Ishikawa (cell line): ENCODE measurements at regions not wholly inside any gene's neighbourhood (a gene's known extent, or its start where the extent isn't known, plus 50 kb on each side); places are given as distances from the start of the nearest gene placed in this dataset.

ENCODE experiments used
- CEBPB ChIP-seq: IDR thresholded peaks from 2 replicates; pipeline ENCODE4 v1.6.1; 2012
- CREB1 ChIP-seq: IDR thresholded peaks from 2 replicates; pipeline ENCODE4 v1.6.1; 2012; ENCODE audit warnings: low read depth
- EGR1 ChIP-seq: IDR thresholded peaks from 2 replicates; pipeline ENCODE4 v1.6.1; 2012
- EP300 ChIP-seq: IDR thresholded peaks from 2 replicates; pipeline ENCODE4 v1.6.1; 2012; ENCODE audit warnings: borderline replicate concordance
- FOXM1 ChIP-seq: IDR thresholded peaks from 2 replicates; pipeline ENCODE4 v1.6.1; 2012; ENCODE audit warnings: low read depth, borderline replicate concordance
- NFIC ChIP-seq: IDR thresholded peaks from 2 replicates; pipeline ENCODE4 v1.6.1; 2012
- RAD21 ChIP-seq: IDR thresholded peaks from 2 replicates; pipeline ENCODE4 v1.6.1; 2012; ENCODE audit warnings: low read depth
- TAF1 ChIP-seq: IDR thresholded peaks from 2 replicates; pipeline ENCODE4 v1.6.1; 2012; ENCODE audit warnings: low read depth, mild to moderate bottlenecking
- TCF12 ChIP-seq: IDR thresholded peaks from 2 replicates; pipeline ENCODE4 v1.6.1; 2012; ENCODE audit warnings: low read depth
- TEAD4 ChIP-seq: IDR thresholded peaks from 2 replicates; pipeline ENCODE4 v1.6.1; 2012
- YY1 ChIP-seq: IDR thresholded peaks from 2 replicates; pipeline ENCODE4 v1.6.1; 2012; ENCODE audit warnings: low read depth
- TF ChIP-seq, protein P1 (sequence below): IDR thresholded peaks from 2 replicates; pipeline ENCODE4 v1.6.1; 2012; ENCODE audit warnings: low read depth, mild to moderate bottlenecking
- TF ChIP-seq, protein P2 (sequence below): IDR thresholded peaks from 2 replicates; pipeline ENCODE4 v1.6.1; 2012
- TF ChIP-seq, protein P3 (sequence below): IDR thresholded peaks from 2 replicates; pipeline ENCODE4 v1.6.1; 2012

GRCh38 chr16:55002419-55002818, 71.8 kb downstream of the IRX5 start:
- TF ChIP-seq RAD21 (no peak), NFIC (no peak), EP300 (no peak), TAF1 (no peak), YY1 (no peak), FOXM1 (no peak), EGR1 (no peak), CEBPB (no peak), TCF12 (no peak), TEAD4 (no peak), CREB1 (no peak)
- TF ChIP-seq, protein P1, sequence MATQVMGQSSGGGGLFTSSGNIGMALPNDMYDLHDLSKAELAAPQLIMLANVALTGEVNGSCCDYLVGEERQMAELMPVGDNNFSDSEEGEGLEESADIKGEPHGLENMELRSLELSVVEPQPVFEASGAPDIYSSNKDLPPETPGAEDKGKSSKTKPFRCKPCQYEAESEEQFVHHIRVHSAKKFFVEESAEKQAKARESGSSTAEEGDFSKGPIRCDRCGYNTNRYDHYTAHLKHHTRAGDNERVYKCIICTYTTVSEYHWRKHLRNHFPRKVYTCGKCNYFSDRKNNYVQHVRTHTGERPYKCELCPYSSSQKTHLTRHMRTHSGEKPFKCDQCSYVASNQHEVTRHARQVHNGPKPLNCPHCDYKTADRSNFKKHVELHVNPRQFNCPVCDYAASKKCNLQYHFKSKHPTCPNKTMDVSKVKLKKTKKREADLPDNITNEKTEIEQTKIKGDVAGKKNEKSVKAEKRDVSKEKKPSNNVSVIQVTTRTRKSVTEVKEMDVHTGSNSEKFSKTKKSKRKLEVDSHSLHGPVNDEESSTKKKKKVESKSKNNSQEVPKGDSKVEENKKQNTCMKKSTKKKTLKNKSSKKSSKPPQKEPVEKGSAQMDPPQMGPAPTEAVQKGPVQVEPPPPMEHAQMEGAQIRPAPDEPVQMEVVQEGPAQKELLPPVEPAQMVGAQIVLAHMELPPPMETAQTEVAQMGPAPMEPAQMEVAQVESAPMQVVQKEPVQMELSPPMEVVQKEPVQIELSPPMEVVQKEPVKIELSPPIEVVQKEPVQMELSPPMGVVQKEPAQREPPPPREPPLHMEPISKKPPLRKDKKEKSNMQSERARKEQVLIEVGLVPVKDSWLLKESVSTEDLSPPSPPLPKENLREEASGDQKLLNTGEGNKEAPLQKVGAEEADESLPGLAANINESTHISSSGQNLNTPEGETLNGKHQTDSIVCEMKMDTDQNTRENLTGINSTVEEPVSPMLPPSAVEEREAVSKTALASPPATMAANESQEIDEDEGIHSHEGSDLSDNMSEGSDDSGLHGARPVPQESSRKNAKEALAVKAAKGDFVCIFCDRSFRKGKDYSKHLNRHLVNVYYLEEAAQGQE, result no peak
- TF ChIP-seq, protein P2, sequence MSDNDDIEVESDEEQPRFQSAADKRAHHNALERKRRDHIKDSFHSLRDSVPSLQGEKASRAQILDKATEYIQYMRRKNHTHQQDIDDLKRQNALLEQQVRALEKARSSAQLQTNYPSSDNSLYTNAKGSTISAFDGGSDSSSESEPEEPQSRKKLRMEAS, result no peak
- TF ChIP-seq, protein P3, sequence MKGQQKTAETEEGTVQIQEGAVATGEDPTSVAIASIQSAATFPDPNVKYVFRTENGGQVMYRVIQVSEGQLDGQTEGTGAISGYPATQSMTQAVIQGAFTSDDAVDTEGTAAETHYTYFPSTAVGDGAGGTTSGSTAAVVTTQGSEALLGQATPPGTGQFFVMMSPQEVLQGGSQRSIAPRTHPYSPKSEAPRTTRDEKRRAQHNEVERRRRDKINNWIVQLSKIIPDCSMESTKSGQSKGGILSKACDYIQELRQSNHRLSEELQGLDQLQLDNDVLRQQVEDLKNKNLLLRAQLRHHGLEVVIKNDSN, result no peak
